ENCODE measurements at regions not wholly inside any gene's neighbourhood (a gene's known extent, or its start where the extent isn't known, plus 50 kb on each side); places are given as distances from the start of the nearest gene placed in this dataset.

- Histone ChIP-seq H3K27me3 (ENCODE audit: control insufficient read depth in 3 of 3, insufficient read depth in 3 of 3, low read length in 3 of 3) (no peaks in the 10 kb centered on the region), H3K9me3 (ENCODE audit: control insufficient read depth in 2 of 2, insufficient read depth in 1 of 2, low read depth in 1 of 2, low read length in 1 of 2) (no peaks in the 10 kb centered on the region), H3K27ac (ENCODE audit: low read depth in 1 of 3, low read length in 2 of 3) (peak overlapping the region in 2 of 3 donors; percentile 8 to 34), H3K4me1 (ENCODE audit: control insufficient read depth in 3 of 3, insufficient read depth in 2 of 3, low read depth in 1 of 3, low read length in 2 of 3) (no peaks in the 10 kb centered on the region), H3K36me3 (ENCODE audit: control insufficient read depth in 3 of 3, insufficient read depth in 2 of 3, low read depth in 1 of 3, low read length in 3 of 3) (no peaks in the 10 kb centered on the region), H3K4me3 (ENCODE audit: low read depth in 1 of 3, low read length in 3 of 3) (no peak overlapping the region)
- FAIRE-seq (peak; percentile 73), DNase-seq (peak; percentile 55 to 56)
- WGBS, 3 donors = 41 to 75% (median 58%) methylated on average over 3 of the region's 3 CpGs
These were observed 92.1 kb upstream of the FAM3C start for GRCh38 chr7:121488111-121488650.

GRCh38 chr7:121486590-121486989 is 90.5 kb upstream of the FAM3C start:
- no peaks in the 10 kb centered on the region for H3K36me3 ChIP-seq (ENCODE audit: control insufficient read depth in 3 of 3, insufficient read depth in 2 of 3, low read depth in 1 of 3, low read length in 3 of 3)
- WGBS, 3 donors = 79 to 97% (median 82%) methylated on average over 1 of the region's 1 CpG
- no peak for FAIRE-seq

GRCh38 chr7:121485467-121486243 is 89.5 kb upstream of the FAM3C start:
- H3K36me3 ChIP-seq (ENCODE audit: control insufficient read depth in 3 of 3, insufficient read depth in 2 of 3, low read depth in 1 of 3, low read length in 3 of 3) = no peaks in the 10 kb centered on the region
- no peak overlapping the region for H3K27ac ChIP-seq (ENCODE audit: low read depth in 1 of 3, low read length in 2 of 3)
- 88 to 94% (median 90%) methylated on average over 7 of the region's 7 CpGs for WGBS, 3 donors
- no peak overlapping the region for H3K4me3 ChIP-seq (ENCODE audit: low read depth in 1 of 3, low read length in 3 of 3)
- H3K27me3 ChIP-seq (ENCODE audit: control insufficient read depth in 3 of 3, insufficient read depth in 3 of 3, low read length in 3 of 3) = no peaks in the 10 kb centered on the region
- DNase-seq = no peak
- no peak for FAIRE-seq
- no peaks in the 10 kb centered on the region for H3K4me1 ChIP-seq (ENCODE audit: control insufficient read depth in 3 of 3, insufficient read depth in 2 of 3, low read depth in 1 of 3, low read length in 2 of 3)
- no peaks in the 10 kb centered on the region for H3K9me3 ChIP-seq (ENCODE audit: control insufficient read depth in 2 of 2, insufficient read depth in 1 of 2, low read depth in 1 of 2, low read length in 1 of 2)

More at GRCh38 chr7:121486590-121486989, 90.5 kb upstream of the FAM3C start:
- Histone ChIP-seq H3K27ac (ENCODE audit: low read depth in 1 of 3, low read length in 2 of 3) (no peak overlapping the region), H3K4me1 (ENCODE audit: control insufficient read depth in 3 of 3, insufficient read depth in 2 of 3, low read depth in 1 of 3, low read length in 2 of 3) (no peaks in the 10 kb centered on the region), H3K4me3 (ENCODE audit: low read depth in 1 of 3, low read length in 3 of 3) (no peak overlapping the region), H3K9me3 (ENCODE audit: control insufficient read depth in 2 of 2, insufficient read depth in 1 of 2, low read depth in 1 of 2, low read length in 1 of 2) (no peaks in the 10 kb centered on the region), H3K27me3 (ENCODE audit: control insufficient read depth in 3 of 3, insufficient read depth in 3 of 3, low read length in 3 of 3) (no peaks in the 10 kb centered on the region)
- DNase-seq = no peak

- FAIRE-seq = no peak
These were observed 88.1 kb upstream of the FAM3C start for GRCh38 chr7:121484089-121484763.

GRCh38 chr7:121480566-121481335 is 84.6 kb upstream of the FAM3C start:
- no peak for FAIRE-seq
- 74 to 86% (median 83%) methylated on average over 6 of the region's 6 CpGs for WGBS, 3 donors

More at GRCh38 chr7:121484089-121484763, 88.1 kb upstream of the FAM3C start:
- no peak for DNase-seq
- WGBS, 3 donors = 61 to 77% (median 73%) methylated on average over 2 of the region's 2 CpGs
- H3K27me3 ChIP-seq (ENCODE audit: control insufficient read depth in 3 of 3, insufficient read depth in 3 of 3, low read length in 3 of 3) = no peaks in the 10 kb centered on the region
- H3K4me3 ChIP-seq (ENCODE audit: low read depth in 1 of 3, low read length in 3 of 3) = no peak overlapping the region
- H3K4me1 ChIP-seq (ENCODE audit: control insufficient read depth in 3 of 3, insufficient read depth in 2 of 3, low read depth in 1 of 3, low read length in 2 of 3) = no peaks in the 10 kb centered on the region
- H3K9me3 ChIP-seq (ENCODE audit: control insufficient read depth in 2 of 2, insufficient read depth in 1 of 2, low read depth in 1 of 2, low read length in 1 of 2) = no peaks in the 10 kb centered on the region
- H3K36me3 ChIP-seq (ENCODE audit: control insufficient read depth in 3 of 3, insufficient read depth in 2 of 3, low read depth in 1 of 3, low read length in 3 of 3) = no peaks in the 10 kb centered on the region
- no peak overlapping the region for H3K27ac ChIP-seq (ENCODE audit: low read depth in 1 of 3, low read length in 2 of 3)

GRCh38 chr7:121480058-121480457 is 84.0 kb upstream of the FAM3C start:
- Histone ChIP-seq H3K36me3 (ENCODE audit: control insufficient read depth in 3 of 3, insufficient read depth in 2 of 3, low read depth in 1 of 3, low read length in 3 of 3) (no peaks in the 10 kb centered on the region), H3K4me3 (ENCODE audit: low read depth in 1 of 3, low read length in 3 of 3) (no peak overlapping the region), H3K4me1 (ENCODE audit: control insufficient read depth in 3 of 3, insufficient read depth in 2 of 3, low read depth in 1 of 3, low read length in 2 of 3) (peaks cover 0 to 8% (median 0%) of the 10 kb centered on the region in 3 donors), H3K27me3 (ENCODE audit: control insufficient read depth in 3 of 3, insufficient read depth in 3 of 3, low read length in 3 of 3) (no peaks in the 10 kb centered on the region), H3K9me3 (ENCODE audit: control insufficient read depth in 2 of 2, insufficient read depth in 1 of 2, low read depth in 1 of 2, low read length in 1 of 2) (no peaks in the 10 kb centered on the region), H3K27ac (ENCODE audit: low read depth in 1 of 3, low read length in 2 of 3) (no peak overlapping the region)
- WGBS, 3 donors = 42 to 60% (median 49%) methylated on average over 2 of the region's 2 CpGs
- DNase-seq = no peak
- FAIRE-seq = no peak

More at GRCh38 chr7:121480566-121481335, 84.6 kb upstream of the FAM3C start:
- Histone ChIP-seq H3K4me1 (ENCODE audit: control insufficient read depth in 3 of 3, insufficient read depth in 2 of 3, low read depth in 1 of 3, low read length in 2 of 3) (peaks cover 0 to 3% (median 0%) of the 10 kb centered on the region in 3 donors), H3K9me3 (ENCODE audit: control insufficient read depth in 2 of 2, insufficient read depth in 1 of 2, low read depth in 1 of 2, low read length in 1 of 2) (no peaks in the 10 kb centered on the region), H3K27ac (ENCODE audit: low read depth in 1 of 3, low read length in 2 of 3) (no peak overlapping the region), H3K27me3 (ENCODE audit: control insufficient read depth in 3 of 3, insufficient read depth in 3 of 3, low read length in 3 of 3) (no peaks in the 10 kb centered on the region), H3K4me3 (ENCODE audit: low read depth in 1 of 3, low read length in 3 of 3) (no peak overlapping the region), H3K36me3 (ENCODE audit: control insufficient read depth in 3 of 3, insufficient read depth in 2 of 3, low read depth in 1 of 3, low read length in 3 of 3) (no peaks in the 10 kb centered on the region)
- no peak for DNase-seq

GRCh38 chr7:121479466-121479865 is 83.4 kb upstream of the FAM3C start:
- Histone ChIP-seq H3K27me3 (ENCODE audit: control insufficient read depth in 3 of 3, insufficient read depth in 3 of 3, low read length in 3 of 3) (no peaks in the 10 kb centered on the region), H3K4me3 (ENCODE audit: low read depth in 1 of 3, low read length in 3 of 3) (no peak overlapping the region), H3K36me3 (ENCODE audit: control insufficient read depth in 3 of 3, insufficient read depth in 2 of 3, low read depth in 1 of 3, low read length in 3 of 3) (no peaks in the 10 kb centered on the region), H3K9me3 (ENCODE audit: control insufficient read depth in 2 of 2, insufficient read depth in 1 of 2, low read depth in 1 of 2, low read length in 1 of 2) (no peaks in the 10 kb centered on the region), H3K27ac (ENCODE audit: low read depth in 1 of 3, low read length in 2 of 3) (no peak overlapping the region), H3K4me1 (ENCODE audit: control insufficient read depth in 3 of 3, insufficient read depth in 2 of 3, low read depth in 1 of 3, low read length in 2 of 3) (peaks cover 0 to 8% (median 0%) of the 10 kb centered on the region in 3 donors)
- DNase-seq = no peak
- FAIRE-seq = no peak
- WGBS, 3 donors = 63 to 76% (median 72%) methylated on average over 5 of the region's 5 CpGs

- no peak overlapping the region for H3K4me3 ChIP-seq (ENCODE audit: low read depth in 1 of 3, low read length in 3 of 3)
- H3K9me3 ChIP-seq (ENCODE audit: control insufficient read depth in 2 of 2, insufficient read depth in 1 of 2, low read depth in 1 of 2, low read length in 1 of 2) = no peaks in the 10 kb centered on the region
- H3K27ac ChIP-seq (ENCODE audit: low read depth in 1 of 3, low read length in 2 of 3) = peak overlapping the region in 1 of 3 donors; percentile 4
- peaks cover 0 to 11% (median 0%) of the 10 kb centered on the region in 3 donors for H3K4me1 ChIP-seq (ENCODE audit: control insufficient read depth in 3 of 3, insufficient read depth in 2 of 3, low read depth in 1 of 3, low read length in 2 of 3)
- no peaks in the 10 kb centered on the region for H3K36me3 ChIP-seq (ENCODE audit: control insufficient read depth in 3 of 3, insufficient read depth in 2 of 3, low read depth in 1 of 3, low read length in 3 of 3)
- FAIRE-seq = no peak
- no peaks in the 10 kb centered on the region for H3K27me3 ChIP-seq (ENCODE audit: control insufficient read depth in 3 of 3, insufficient read depth in 3 of 3, low read length in 3 of 3)
- peak; percentile 40 to 58 for DNase-seq
- WGBS, 3 donors = 20 to 65% (median 22%) methylated on average over 2 of the region's 2 CpGs
These were observed 79.7 kb upstream of the FAM3C start for GRCh38 chr7:121475806-121476205.

Measured in small intestine (tissue), 7 donors.